MM.1S (cell line): ENCODE measurements at regions not wholly inside any gene's neighbourhood (a gene's known extent, or its start where the extent isn't known, plus 50 kb on each side); places are given as distances from the start of the nearest gene placed in this dataset.

Experiments used
- EZH2 ChIP-seq: fragments of 300-600 bp; sonication (generic); optimal IDR thresholded peaks from 2 replicates; pipeline ENCODE3; 2017; ENCODE audit warnings: low read depth, mild to moderate bottlenecking, antibody characterized with exemption, low read length, mixed read lengths
- EZH2phosphoT487 ChIP-seq: fragments of 300-600 bp; sonication (generic); IDR thresholded peaks from 2 replicates; pipeline ENCODE4 v1.6.1; 2018; ENCODE audit warnings: antibody characterized with exemption, low read length
- TF ChIP-seq, protein P1 (sequence below): fragments of 300-600 bp; sonication (generic); IDR thresholded peaks from 2 replicates; pipeline ENCODE4 v1.5.1; 2016; ENCODE audit warnings: antibody characterized with exemption, low read length, mixed read lengths

DNA sequence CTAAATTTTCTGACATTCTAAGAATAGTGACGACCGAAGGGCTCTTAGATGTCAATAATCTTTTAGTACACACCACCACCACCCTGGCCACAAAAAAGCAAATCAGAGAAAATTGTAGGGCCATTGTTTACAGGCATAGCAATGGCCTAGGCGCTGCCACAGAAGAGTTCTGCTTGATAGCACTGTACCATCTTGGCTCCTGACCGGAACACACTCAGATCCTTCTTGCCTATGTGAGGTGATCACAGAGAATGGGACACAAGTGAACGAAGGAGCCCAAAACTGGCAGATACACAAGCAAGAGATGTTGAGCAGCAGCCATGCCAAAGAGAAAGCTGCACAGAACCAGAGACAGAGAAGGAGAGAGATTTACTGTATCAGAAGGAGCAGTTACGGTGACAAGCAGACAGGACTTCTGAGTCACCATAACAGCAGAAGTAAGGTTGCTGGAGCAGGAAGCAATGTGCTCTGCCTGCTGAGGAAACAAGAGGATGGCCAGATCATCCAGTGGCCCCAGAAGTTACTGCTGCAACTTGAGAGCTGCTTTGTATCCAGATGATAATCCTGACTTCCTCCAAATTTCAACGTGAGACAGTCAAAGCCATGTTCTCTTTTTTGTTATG is 105.2 kb downstream of the SLITRK6 start:
- TF ChIP-seq, protein P1, sequence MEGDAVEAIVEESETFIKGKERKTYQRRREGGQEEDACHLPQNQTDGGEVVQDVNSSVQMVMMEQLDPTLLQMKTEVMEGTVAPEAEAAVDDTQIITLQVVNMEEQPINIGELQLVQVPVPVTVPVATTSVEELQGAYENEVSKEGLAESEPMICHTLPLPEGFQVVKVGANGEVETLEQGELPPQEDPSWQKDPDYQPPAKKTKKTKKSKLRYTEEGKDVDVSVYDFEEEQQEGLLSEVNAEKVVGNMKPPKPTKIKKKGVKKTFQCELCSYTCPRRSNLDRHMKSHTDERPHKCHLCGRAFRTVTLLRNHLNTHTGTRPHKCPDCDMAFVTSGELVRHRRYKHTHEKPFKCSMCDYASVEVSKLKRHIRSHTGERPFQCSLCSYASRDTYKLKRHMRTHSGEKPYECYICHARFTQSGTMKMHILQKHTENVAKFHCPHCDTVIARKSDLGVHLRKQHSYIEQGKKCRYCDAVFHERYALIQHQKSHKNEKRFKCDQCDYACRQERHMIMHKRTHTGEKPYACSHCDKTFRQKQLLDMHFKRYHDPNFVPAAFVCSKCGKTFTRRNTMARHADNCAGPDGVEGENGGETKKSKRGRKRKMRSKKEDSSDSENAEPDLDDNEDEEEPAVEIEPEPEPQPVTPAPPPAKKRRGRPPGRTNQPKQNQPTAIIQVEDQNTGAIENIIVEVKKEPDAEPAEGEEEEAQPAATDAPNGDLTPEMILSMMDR, result no peak
- TF ChIP-seq EZH2phosphoT487, result no peak
- TF ChIP-seq EZH2, result no peak
